Stimulated activated CD4-positive, alpha-beta T cell treated with anti-CD3 and anti-CD28 coated beads, Interleukin-1b, Interleukin-23, amount 100 ng/mL, for 48 hours (primary cell): ENCODE measurements at regions not wholly inside any gene's neighbourhood (a gene's known extent, or its start where the extent isn't known, plus 50 kb on each side); places are given as distances from the start of the nearest gene placed in this dataset.
A peak's percentile ranks its signal among the peaks of the same experiment; 100 is the strongest.
"Not testable (repeated sequence)": the region's sequence is repeated elsewhere in the genome, so short reads cannot be mapped to it uniquely, and the experiment has no call there.

Source experiments
- DNase-seq: peaks from one replicate; pipeline ENCODE4 v3.0.0-alpha.2; 2020

GRCh38 chr15:20367093-20367492, 174.5 kb downstream of the GOLGA6L6 start:
- no peak for DNase-seq

GRCh38 chr15:20363591-20363990, 178.0 kb downstream of the GOLGA6L6 start:
- not testable (repeated sequence) for DNase-seq

- no peak for DNase-seq
Observed at GRCh38 chr15:20361091-20361490, 180.5 kb downstream of the GOLGA6L6 start.

- no peak for DNase-seq
Observed at GRCh38 chr15:20358779-20359414, 182.7 kb downstream of the GOLGA6L6 start.

GRCh38 chr15:20358066-20358778, 183.4 kb downstream of the GOLGA6L6 start:
- no peak for DNase-seq

- no peak for DNase-seq
Observed at GRCh38 chr15:20357481-20358065, 184.0 kb downstream of the GOLGA6L6 start.

- no peak for DNase-seq
Observed at GRCh38 chr15:20356911-20357480, 184.6 kb downstream of the GOLGA6L6 start.

- DNase-seq = peak; percentile 82
Observed at GRCh38 chr15:20356444-20356910, 185.1 kb downstream of the GOLGA6L6 start.

- DNase-seq = no peak
Observed at GRCh38 chr15:20355256-20355868, 186.2 kb downstream of the GOLGA6L6 start.

GRCh38 chr15:20354884-20355223, 186.7 kb downstream of the GOLGA6L6 start:
- not testable (repeated sequence) for DNase-seq

- no peak for DNase-seq
Observed at GRCh38 chr15:20353966-20354883, 187.4 kb downstream of the GOLGA6L6 start.

GRCh38 chr15:20352241-20353200, 189.1 kb downstream of the GOLGA6L6 start:
- DNase-seq = no peak

- no peak for DNase-seq
Observed at GRCh38 chr15:20351448-20351971, 190.1 kb downstream of the GOLGA6L6 start.

- no peak for DNase-seq
Observed at GRCh38 chr15:20349774-20350498, 191.7 kb downstream of the GOLGA6L6 start.

- DNase-seq = no peak
Observed at GRCh38 chr15:20348900-20349773, 192.5 kb downstream of the GOLGA6L6 start.

GRCh38 chr15:20348291-20348899, 193.2 kb downstream of the GOLGA6L6 start:
- no peak for DNase-seq

GRCh38 chr15:20346082-20346805, 195.4 kb downstream of the GOLGA6L6 start:
- no peak for DNase-seq
